ENCODE measurements at regions not wholly inside any gene's neighbourhood (a gene's known extent, or its start where the extent isn't known, plus 50 kb on each side); places are given as distances from the start of the nearest gene placed in this dataset.
"Not testable (repeated sequence)": the region's sequence is repeated elsewhere in the genome, so short reads cannot be mapped to it uniquely, and the experiment has no call there.

GRCh38 chr14:86305058-86305457, 775.1 kb downstream of the FLRT2 start:
- DNase-seq, result no peak

GRCh38 chr14:86299994-86300393, 770.0 kb downstream of the FLRT2 start:
- DNase-seq, result peak; percentile 4

DNA sequence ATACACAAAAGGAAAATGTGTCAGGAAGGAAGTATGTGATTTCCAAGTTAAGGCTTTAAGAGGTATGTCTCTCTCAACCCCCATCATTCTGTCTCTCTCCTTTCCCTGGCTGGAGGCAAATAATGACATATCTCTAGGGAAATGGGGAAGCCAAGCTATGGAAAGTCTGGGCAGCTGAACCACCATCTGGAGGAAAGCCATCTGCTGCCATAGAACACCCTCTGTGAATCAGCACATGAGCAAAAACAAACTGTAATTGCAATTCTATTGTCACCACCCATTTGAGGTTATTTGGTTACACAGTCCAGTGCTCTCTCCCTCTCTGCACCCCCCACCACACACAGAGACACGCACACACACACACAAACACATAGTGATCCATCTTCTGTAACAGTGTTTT, 766.2 kb downstream of the FLRT2 start:
- DNase-seq, result peak; percentile 33

GRCh38 chr14:86288336-86288735, 758.4 kb downstream of the FLRT2 start:
- no peak for DNase-seq

DNA sequence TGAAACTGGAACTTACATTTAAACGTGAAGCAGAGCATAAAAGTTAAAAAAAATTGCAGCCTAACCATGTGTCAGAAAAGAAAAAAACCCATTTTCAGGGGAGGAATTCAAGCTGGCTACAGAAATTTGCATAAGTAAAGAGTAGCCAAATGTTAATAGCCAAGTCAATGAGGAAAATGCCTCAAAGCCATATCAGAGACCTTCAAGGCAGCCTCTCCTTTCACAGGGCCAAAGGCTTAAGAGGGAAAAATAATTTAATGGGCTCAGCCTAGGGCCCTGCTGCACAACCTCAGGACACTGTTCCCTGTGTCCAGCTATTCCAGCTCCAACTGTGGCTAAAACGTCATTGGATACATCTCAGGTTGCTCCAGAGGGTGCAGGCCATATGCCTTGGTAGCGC, 749.5 kb downstream of the FLRT2 start:
- DNase-seq, result no peak

DNA sequence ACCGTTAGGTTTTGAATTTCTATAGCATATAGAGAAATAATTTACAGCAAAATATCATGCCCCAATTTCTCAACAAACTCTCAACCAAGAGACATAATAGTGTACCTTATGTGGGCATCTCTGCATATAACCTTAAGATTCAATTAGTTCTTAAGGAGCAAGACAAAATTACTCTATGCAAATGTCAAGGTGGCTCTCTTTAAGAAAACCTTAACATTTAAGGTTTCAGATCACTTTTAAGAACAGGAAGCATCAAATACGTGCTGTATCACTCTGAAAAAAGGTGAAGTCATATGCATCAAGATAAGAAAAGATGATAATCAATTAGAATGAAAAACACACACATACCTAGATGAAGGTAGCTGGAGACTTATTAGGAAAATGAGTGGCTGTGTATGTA, 728.0 kb downstream of the FLRT2 start:
- DNase-seq, result no peak

DNA sequence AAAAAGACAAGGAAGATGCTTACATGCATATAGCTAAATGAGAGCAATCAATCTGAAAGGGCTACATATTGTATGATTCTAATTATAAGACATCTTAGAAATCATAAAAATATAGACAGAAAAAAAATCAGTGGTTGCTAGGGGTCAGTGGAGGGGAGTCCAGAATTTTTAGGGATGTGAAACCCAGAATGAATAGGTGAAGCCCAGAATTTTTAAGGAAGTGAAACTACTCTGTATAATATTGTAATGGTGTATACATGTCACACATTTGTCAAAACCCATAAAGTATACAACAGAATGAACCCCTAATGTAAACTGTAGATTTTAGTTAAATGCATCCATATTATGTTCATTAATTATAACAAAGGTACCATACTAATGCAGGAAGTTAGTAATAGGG, 713.2 kb downstream of the FLRT2 start:
- DNase-seq, result no peak

DNA sequence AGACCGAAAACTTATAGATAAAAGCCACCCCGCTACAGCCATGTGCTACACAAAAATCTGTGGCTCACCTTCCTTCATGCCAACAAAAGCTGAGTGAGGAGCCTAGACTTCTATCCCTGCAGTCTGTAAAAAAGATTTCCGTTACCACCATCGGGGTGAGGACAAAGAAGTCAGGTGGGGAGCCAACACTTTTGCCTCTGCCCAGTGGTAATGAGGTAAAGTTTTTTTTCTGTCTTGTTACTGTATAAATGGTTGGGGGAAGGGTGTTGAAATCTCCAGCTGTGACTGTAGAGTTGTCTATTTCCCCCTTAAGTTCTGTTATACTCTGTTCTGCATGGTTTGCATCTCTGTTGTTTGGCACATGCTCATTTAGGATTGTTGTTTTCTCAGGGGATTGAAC, 707.8 kb downstream of the FLRT2 start:
- no peak for DNase-seq

GRCh38 chr14:86221755-86222154, 691.8 kb downstream of the FLRT2 start:
- DNase-seq, result no peak

- DNase-seq, result no peak
These were observed 691.1 kb downstream of the FLRT2 start for GRCh38 chr14:86221000-86221399.

DNA sequence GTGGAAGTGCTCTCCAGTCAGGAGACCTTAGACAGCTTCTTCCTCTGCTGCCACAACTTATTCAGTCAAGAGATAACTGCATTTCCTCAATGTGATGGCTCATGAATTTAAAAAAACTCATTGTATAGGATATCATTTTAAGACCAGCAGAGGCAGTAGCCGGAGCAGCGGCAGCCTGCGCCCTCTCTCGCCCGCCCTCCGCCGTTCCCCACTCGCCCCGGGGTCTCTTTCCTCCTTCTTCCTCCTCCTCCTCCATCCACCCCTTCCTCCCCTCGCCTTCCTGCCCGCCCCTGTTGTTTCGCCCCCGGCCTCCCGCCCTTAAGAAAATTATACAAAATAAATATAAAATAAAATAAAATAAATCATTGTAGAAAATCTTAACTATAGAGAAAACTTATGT, 687.6 kb downstream of the FLRT2 start:
- no peak for DNase-seq

- no peak for DNase-seq
These were observed 673.9 kb downstream of the FLRT2 start for GRCh38 chr14:86203843-86204242.

- no peak for DNase-seq
These were observed 666.5 kb downstream of the FLRT2 start for GRCh38 chr14:86196471-86196870.

GRCh38 chr14:86193756-86194155, 663.8 kb downstream of the FLRT2 start:
- no peak for DNase-seq

DNA sequence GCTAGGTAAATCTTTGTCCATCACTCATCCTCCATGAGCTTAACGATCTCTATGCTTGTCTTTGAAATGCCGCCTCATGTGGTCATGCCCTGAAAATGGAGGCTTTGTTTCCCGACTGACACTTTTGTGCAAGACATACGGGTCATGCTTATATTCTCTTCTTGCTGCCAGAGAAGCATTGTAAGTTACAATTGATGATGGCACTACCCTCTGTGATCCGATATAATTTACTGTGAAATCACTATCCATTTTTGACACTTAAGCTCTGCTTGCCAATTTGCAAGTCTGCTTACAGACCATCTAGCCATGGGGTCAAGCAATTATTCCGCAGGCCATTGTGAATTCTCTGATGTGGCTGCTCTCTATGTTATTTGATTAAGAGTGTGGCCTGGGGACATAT, 650.0 kb downstream of the FLRT2 start:
- DNase-seq, result no peak

DNA sequence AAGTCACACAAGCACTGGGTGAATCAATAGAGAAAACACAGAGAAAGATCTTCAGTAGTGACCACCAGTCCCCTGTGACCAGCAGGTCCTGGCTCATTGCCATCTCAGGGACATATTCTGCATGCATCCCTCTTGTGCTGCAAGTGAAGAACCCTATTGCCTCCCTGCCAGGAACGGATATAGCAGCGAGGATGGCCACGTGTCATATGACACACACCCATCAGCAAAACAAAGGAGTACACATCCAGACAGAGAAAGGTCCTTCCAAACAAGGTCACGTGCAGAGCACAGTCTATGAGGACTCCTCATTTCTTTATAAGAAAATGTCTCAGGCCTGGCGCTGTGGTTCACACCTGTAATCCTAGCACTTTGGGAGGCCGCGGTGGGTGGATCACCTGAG, 638.4 kb downstream of the FLRT2 start:
- DNase-seq, result no peak

- DNase-seq, result peak; percentile 9
These were observed 636.6 kb downstream of the FLRT2 start for GRCh38 chr14:86166541-86166940.

- DNase-seq, result no peak
These were observed 623.5 kb downstream of the FLRT2 start for GRCh38 chr14:86153480-86153879.

- no peak for DNase-seq
These were observed 613.3 kb downstream of the FLRT2 start for GRCh38 chr14:86143248-86143647.

DNA sequence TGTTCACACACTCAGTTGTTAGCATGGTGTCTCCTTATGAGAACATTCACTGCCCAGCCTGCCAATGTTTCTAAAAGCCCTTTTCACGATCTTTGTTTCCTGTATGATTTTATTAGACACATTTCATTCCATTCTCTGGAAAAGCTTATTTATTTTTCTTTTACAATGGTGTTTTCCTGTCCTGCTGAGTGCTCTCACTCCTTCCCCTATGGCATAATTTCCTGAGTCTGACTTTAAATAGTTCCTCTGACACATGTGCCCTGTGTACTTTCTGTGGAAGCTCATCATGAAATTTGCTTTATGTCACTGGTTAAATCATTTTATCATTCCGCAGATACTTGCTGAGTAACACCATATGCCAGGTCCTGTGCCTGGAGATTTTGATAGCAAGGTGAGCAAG, 612.0 kb downstream of the FLRT2 start:
- no peak for DNase-seq

- DNase-seq, result no peak
These were observed 599.5 kb downstream of the FLRT2 start for GRCh38 chr14:86129426-86129825.

DNA sequence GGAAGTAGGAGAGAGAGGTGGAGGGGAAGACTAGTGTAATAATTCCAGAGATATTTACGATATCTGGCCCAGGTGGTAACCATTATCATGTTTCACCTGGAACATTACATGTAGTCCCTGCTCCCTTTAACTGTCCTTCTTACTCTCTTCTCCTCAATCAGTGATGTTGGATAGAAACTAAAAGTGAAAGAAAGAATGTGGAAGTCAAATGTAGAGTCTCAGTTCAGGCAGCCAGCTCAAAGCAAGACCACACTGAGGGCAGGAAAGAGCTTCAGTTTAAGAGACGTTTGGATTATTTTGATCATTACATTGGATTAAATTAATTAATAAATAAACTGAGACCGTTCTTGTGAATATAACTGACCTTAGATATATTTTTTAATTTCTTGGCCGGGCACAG, 594.4 kb downstream of the FLRT2 start:
- DNase-seq, result no peak

DNA sequence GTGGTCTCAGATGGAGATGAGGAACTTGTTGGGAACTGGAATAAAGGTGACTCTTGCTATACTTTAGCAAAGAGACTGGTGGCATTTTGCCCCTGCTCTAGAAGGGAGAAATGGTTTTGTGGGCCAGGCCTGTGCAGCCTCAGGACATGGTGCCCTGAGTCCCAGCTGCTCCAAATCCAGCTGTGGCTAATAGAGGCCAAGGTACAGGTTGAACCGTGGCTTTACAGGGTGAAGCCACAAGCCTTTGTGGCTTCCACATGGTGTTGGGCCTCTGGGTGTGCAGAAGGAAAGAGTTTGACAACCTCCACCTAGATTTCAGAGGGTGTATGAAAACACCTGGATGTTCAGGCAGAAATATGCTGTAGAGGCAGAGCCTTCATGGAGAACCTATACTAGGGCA, 586.0 kb downstream of the FLRT2 start:
- DNase-seq, result no peak

GRCh38 chr14:86110871-86111270, 580.9 kb downstream of the FLRT2 start:
- not testable (repeated sequence) for DNase-seq

DNA sequence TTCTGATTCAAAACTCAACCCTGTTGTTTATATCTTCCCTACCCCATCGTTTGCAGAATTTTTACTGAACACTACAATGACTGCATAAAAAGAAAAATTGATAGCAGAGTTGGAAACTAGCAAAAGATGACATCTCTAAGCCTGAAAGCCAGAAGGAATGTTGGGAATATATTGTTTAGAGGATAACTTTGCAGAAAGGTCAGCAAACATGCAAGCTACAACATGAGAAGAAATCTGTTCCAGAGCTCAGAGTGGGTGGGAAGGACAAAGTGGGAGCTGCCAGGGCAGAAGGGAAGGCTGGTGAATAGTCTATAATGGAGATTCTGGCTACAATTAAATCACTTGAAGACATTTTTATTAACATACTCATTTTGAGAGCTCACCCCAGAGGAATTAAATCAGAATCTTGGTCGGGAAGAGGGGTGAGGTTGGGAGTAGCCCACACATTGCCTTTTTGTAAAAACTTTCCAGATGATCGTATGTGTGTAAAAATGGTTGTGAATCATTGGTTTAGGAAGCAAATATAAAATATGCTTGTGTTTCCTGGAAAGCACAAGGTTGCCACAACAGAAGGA, 574.8 kb downstream of the FLRT2 start:
- no peak for DNase-seq

DNA sequence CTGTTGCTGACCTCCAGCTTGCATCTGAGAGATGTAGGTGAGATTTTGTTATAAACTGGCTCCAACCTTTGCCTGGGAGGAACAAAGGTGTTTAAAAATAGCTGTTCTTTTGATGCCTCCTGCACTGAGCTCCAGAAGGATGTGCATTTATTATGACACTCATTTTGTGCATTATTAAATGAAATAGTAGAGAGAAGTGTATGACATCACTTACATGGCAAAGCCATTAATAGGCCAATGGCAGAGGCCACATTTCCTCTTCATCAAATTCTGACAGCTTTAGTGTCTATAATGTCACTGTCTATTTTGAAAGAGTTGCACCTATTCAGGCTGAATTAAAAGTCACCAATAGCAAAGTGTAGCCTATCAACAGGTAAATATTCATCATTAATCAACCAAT, 564.6 kb downstream of the FLRT2 start:
- DNase-seq, result no peak

All from NCI-H774 (cell line).